ENCODE measurements at regions not wholly inside any gene's neighbourhood (a gene's known extent, or its start where the extent isn't known, plus 50 kb on each side); places are given as distances from the start of the nearest gene placed in this dataset.

GRCh38 chr13:30116379-30116778, 191.0 kb downstream of the KATNAL1 start:
- Histone ChIP-seq H3K36me3 (ENCODE audit: control insufficient read depth, insufficient read depth, low read length) (no peaks in the 10 kb centered on the region), H3K4me3 (ENCODE audit: low read length) (no peak overlapping the region), H3K27me3 (ENCODE audit: control insufficient read depth, insufficient read depth, low read length) (peaks cover 11% of the 10 kb centered on the region), H3K4me1 (ENCODE audit: control insufficient read depth, insufficient read depth, low read length) (peaks cover 15% of the 10 kb centered on the region), H3K27ac (ENCODE audit: low read length) (no peak overlapping the region), H3K9me3 (replicated peaks; ENCODE audit: control insufficient read depth, low read depth, low read length) (no peaks in the 10 kb centered on the region)
- no peak for DNase-seq
- WGBS (ENCODE audit: insufficient coverage): 43% methylated on average over 6 of the region's 6 CpGs

- H3K36me3 ChIP-seq (ENCODE audit: control insufficient read depth, insufficient read depth, low read length): no peaks in the 10 kb centered on the region
- peaks cover 11% of the 10 kb centered on the region for H3K27me3 ChIP-seq (ENCODE audit: control insufficient read depth, insufficient read depth, low read length)
- H3K4me1 ChIP-seq (ENCODE audit: control insufficient read depth, insufficient read depth, low read length): peaks cover 19% of the 10 kb centered on the region
- H3K4me3 ChIP-seq (ENCODE audit: low read length): peak overlapping the region; percentile 33
- H3K9me3 ChIP-seq (replicated peaks; ENCODE audit: control insufficient read depth, low read depth, low read length): no peaks in the 10 kb centered on the region
- no peak overlapping the region for H3K27ac ChIP-seq (ENCODE audit: low read length)
- DNase-seq: no peak
- WGBS (ENCODE audit: insufficient coverage): 19% methylated on average over 5 of the region's 9 CpGs
Observed at GRCh38 chr13:30115257-30115600, 192.1 kb downstream of the KATNAL1 start.

- Histone ChIP-seq H3K4me3 (ENCODE audit: low read length) (peak overlapping the region; percentile 33), H3K27ac (ENCODE audit: low read length) (no peak overlapping the region), H3K9me3 (replicated peaks; ENCODE audit: control insufficient read depth, low read depth, low read length) (no peaks in the 10 kb centered on the region), H3K36me3 (ENCODE audit: control insufficient read depth, insufficient read depth, low read length) (no peaks in the 10 kb centered on the region), H3K4me1 (ENCODE audit: control insufficient read depth, insufficient read depth, low read length) (peaks cover 19% of the 10 kb centered on the region), H3K27me3 (ENCODE audit: control insufficient read depth, insufficient read depth, low read length) (peaks cover 11% of the 10 kb centered on the region)
- DNase-seq: peak; percentile 89
- under 1% methylated on average over 64 of the region's 67 CpGs for WGBS (ENCODE audit: insufficient coverage)
Observed at GRCh38 chr13:30114571-30115256, 192.6 kb downstream of the KATNAL1 start.

GRCh38 chr13:30113983-30114570, 193.3 kb downstream of the KATNAL1 start:
- Histone ChIP-seq H3K36me3 (ENCODE audit: control insufficient read depth, insufficient read depth, low read length) (no peaks in the 10 kb centered on the region), H3K4me3 (ENCODE audit: low read length) (no peak overlapping the region), H3K4me1 (ENCODE audit: control insufficient read depth, insufficient read depth, low read length) (peaks cover 19% of the 10 kb centered on the region), H3K9me3 (replicated peaks; ENCODE audit: control insufficient read depth, low read depth, low read length) (no peaks in the 10 kb centered on the region), H3K27me3 (ENCODE audit: control insufficient read depth, insufficient read depth, low read length) (peaks cover 11% of the 10 kb centered on the region), H3K27ac (ENCODE audit: low read length) (no peak overlapping the region)
- WGBS (ENCODE audit: insufficient coverage): 50% methylated on average over 1 of the region's 15 CpGs
- peak; percentile 31 for DNase-seq

- Histone ChIP-seq H3K27ac (ENCODE audit: low read length) (no peak overlapping the region), H3K36me3 (ENCODE audit: control insufficient read depth, insufficient read depth, low read length) (no peaks in the 10 kb centered on the region)
- 83% methylated on average over 2 of the region's 5 CpGs for WGBS (ENCODE audit: insufficient coverage)
Observed at GRCh38 chr13:30113551-30113950, 193.8 kb downstream of the KATNAL1 start.

GRCh38 chr13:30112602-30113435, 194.5 kb downstream of the KATNAL1 start:
- peaks cover 19% of the 10 kb centered on the region for H3K4me1 ChIP-seq (ENCODE audit: control insufficient read depth, insufficient read depth, low read length)
- H3K4me3 ChIP-seq (ENCODE audit: low read length): no peak overlapping the region
- H3K9me3 ChIP-seq (replicated peaks; ENCODE audit: control insufficient read depth, low read depth, low read length): no peaks in the 10 kb centered on the region
- no peak overlapping the region for H3K27ac ChIP-seq (ENCODE audit: low read length)
- WGBS (ENCODE audit: insufficient coverage): 0% methylated on average over 1 of the region's 19 CpGs
- no peaks in the 10 kb centered on the region for H3K36me3 ChIP-seq (ENCODE audit: control insufficient read depth, insufficient read depth, low read length)
- peaks cover 10% of the 10 kb centered on the region for H3K27me3 ChIP-seq (ENCODE audit: control insufficient read depth, insufficient read depth, low read length)
- peak; percentile 91 for DNase-seq

More at GRCh38 chr13:30113551-30113950, 193.8 kb downstream of the KATNAL1 start:
- Histone ChIP-seq H3K27me3 (ENCODE audit: control insufficient read depth, insufficient read depth, low read length) (peaks cover 11% of the 10 kb centered on the region), H3K4me3 (ENCODE audit: low read length) (no peak overlapping the region), H3K9me3 (replicated peaks; ENCODE audit: control insufficient read depth, low read depth, low read length) (no peaks in the 10 kb centered on the region), H3K4me1 (ENCODE audit: control insufficient read depth, insufficient read depth, low read length) (peaks cover 19% of the 10 kb centered on the region)
- DNase-seq: no peak

- H3K27ac ChIP-seq (ENCODE audit: low read length): no peak overlapping the region
- DNase-seq: no peak
- H3K36me3 ChIP-seq (ENCODE audit: control insufficient read depth, insufficient read depth, low read length): no peaks in the 10 kb centered on the region
- no peaks in the 10 kb centered on the region for H3K9me3 ChIP-seq (replicated peaks; ENCODE audit: control insufficient read depth, low read depth, low read length)
- no peak overlapping the region for H3K4me3 ChIP-seq (ENCODE audit: low read length)
- peaks cover 19% of the 10 kb centered on the region for H3K4me1 ChIP-seq (ENCODE audit: control insufficient read depth, insufficient read depth, low read length)
- H3K27me3 ChIP-seq (ENCODE audit: control insufficient read depth, insufficient read depth, low read length): peaks cover 10% of the 10 kb centered on the region
- WGBS (ENCODE audit: insufficient coverage): 82% methylated on average over 5 of the region's 5 CpGs
Observed at GRCh38 chr13:30111810-30112209, 195.5 kb downstream of the KATNAL1 start.

- Histone ChIP-seq H3K9me3 (replicated peaks; ENCODE audit: control insufficient read depth, low read depth, low read length) (no peaks in the 10 kb centered on the region), H3K36me3 (ENCODE audit: control insufficient read depth, insufficient read depth, low read length) (no peaks in the 10 kb centered on the region), H3K27me3 (ENCODE audit: control insufficient read depth, insufficient read depth, low read length) (peaks cover 5% of the 10 kb centered on the region), H3K4me3 (ENCODE audit: low read length) (no peak overlapping the region), H3K27ac (ENCODE audit: low read length) (no peak overlapping the region), H3K4me1 (ENCODE audit: control insufficient read depth, insufficient read depth, low read length) (peaks cover 14% of the 10 kb centered on the region)
- no peak for DNase-seq
- WGBS (ENCODE audit: insufficient coverage): 44% methylated on average over 6 of the region's 11 CpGs
Observed at GRCh38 chr13:30110301-30111070, 196.9 kb downstream of the KATNAL1 start.

- Histone ChIP-seq H3K4me3 (ENCODE audit: low read length) (no peak overlapping the region), H3K4me1 (ENCODE audit: control insufficient read depth, insufficient read depth, low read length) (peaks cover 10% of the 10 kb centered on the region), H3K27me3 (ENCODE audit: control insufficient read depth, insufficient read depth, low read length) (peaks cover 7% of the 10 kb centered on the region), H3K36me3 (ENCODE audit: control insufficient read depth, insufficient read depth, low read length) (no peaks in the 10 kb centered on the region), H3K27ac (ENCODE audit: low read length) (no peak overlapping the region), H3K9me3 (replicated peaks; ENCODE audit: control insufficient read depth, low read depth, low read length) (no peaks in the 10 kb centered on the region)
- DNase-seq: no peak
- WGBS (ENCODE audit: insufficient coverage): 100% methylated on average over 1 of the region's 8 CpGs
Observed at GRCh38 chr13:30109471-30110135, 197.7 kb downstream of the KATNAL1 start.
